ENCODE measurements at regions not wholly inside any gene's neighbourhood (a gene's known extent, or its start where the extent isn't known, plus 50 kb on each side); places are given as distances from the start of the nearest gene placed in this dataset.
A peak's percentile ranks its signal among the peaks of the same experiment; 100 is the strongest.
"Not testable (repeated sequence)": the region's sequence is repeated elsewhere in the genome, so short reads cannot be mapped to it uniquely, and the experiment has no call there.

- no peak for DNase-seq
These were observed 1830.0 kb upstream of the DEFB115 start for GRCh38 chr20:29427201-29428060.

- DNase-seq, result no peak
These were observed 1826.9 kb upstream of the DEFB115 start for GRCh38 chr20:29430531-29430930.

GRCh38 chr20:29440721-29441120, 1816.7 kb upstream of the DEFB115 start:
- not testable (repeated sequence) for DNase-seq

- DNase-seq, result peak; percentile 13
These were observed 1814.2 kb upstream of the DEFB115 start for GRCh38 chr20:29443206-29443781.

- no peak for DNase-seq
These were observed 1813.6 kb upstream of the DEFB115 start for GRCh38 chr20:29443819-29444218.

- not testable (repeated sequence) for DNase-seq
These were observed 1812.2 kb upstream of the DEFB115 start for GRCh38 chr20:29445050-29445907.

- DNase-seq, result not testable (repeated sequence)
These were observed 1809.7 kb upstream of the DEFB115 start for GRCh38 chr20:29447517-29448484.

- no peak for DNase-seq
These were observed 1808.5 kb upstream of the DEFB115 start for GRCh38 chr20:29448806-29449470.

GRCh38 chr20:29452186-29452585, 1805.3 kb upstream of the DEFB115 start:
- no peak for DNase-seq

GRCh38 chr20:29456987-29457693, 1800.3 kb upstream of the DEFB115 start:
- DNase-seq, result not testable (repeated sequence)

- DNase-seq, result no peak
These were observed 1784.9 kb upstream of the DEFB115 start for GRCh38 chr20:29472606-29473005.

- DNase-seq, result not testable (repeated sequence)
These were observed 1764.6 kb upstream of the DEFB115 start for GRCh38 chr20:29492840-29493239.

GRCh38 chr20:29496767-29497166, 1760.7 kb upstream of the DEFB115 start:
- not testable (repeated sequence) for DNase-seq

- peak; percentile 92 for DNase-seq
These were observed 1760.2 kb upstream of the DEFB115 start for GRCh38 chr20:29497261-29497671.

GRCh38 chr20:29497684-29498083, 1759.8 kb upstream of the DEFB115 start:
- DNase-seq, result not testable (repeated sequence)

GRCh38 chr20:29500738-29501137, 1756.7 kb upstream of the DEFB115 start:
- DNase-seq, result not testable (repeated sequence)

- DNase-seq, result not testable (repeated sequence)
These were observed 1742.8 kb upstream of the DEFB115 start for GRCh38 chr20:29514634-29515033.

- not testable (repeated sequence) for DNase-seq
These were observed 1740.6 kb upstream of the DEFB115 start for GRCh38 chr20:29516847-29517246.

- DNase-seq, result not testable (repeated sequence)
These were observed 1737.7 kb upstream of the DEFB115 start for GRCh38 chr20:29519610-29520241.

GRCh38 chr20:29533566-29534177, 1723.8 kb upstream of the DEFB115 start:
- DNase-seq, result peak; percentile 1
